ENCODE measurements at regions not wholly inside any gene's neighbourhood (a gene's known extent, or its start where the extent isn't known, plus 50 kb on each side); places are given as distances from the start of the nearest gene placed in this dataset.

- Histone ChIP-seq H3K4me3 (ENCODE audit: low read depth, low read length) (no peak overlapping the region), H3K36me3 (ENCODE audit: control insufficient read depth, insufficient read depth, low read length) (no peaks in the 10 kb centered on the region), H3K27me3 (ENCODE audit: control insufficient read depth, insufficient read depth, low read length) (peaks cover 11% of the 10 kb centered on the region)
- POLR2A ChIA-PET, result no interaction called here
- no peak for DNase-seq (ENCODE audit: low read depth)
- TF ChIP-seq, protein P1, sequence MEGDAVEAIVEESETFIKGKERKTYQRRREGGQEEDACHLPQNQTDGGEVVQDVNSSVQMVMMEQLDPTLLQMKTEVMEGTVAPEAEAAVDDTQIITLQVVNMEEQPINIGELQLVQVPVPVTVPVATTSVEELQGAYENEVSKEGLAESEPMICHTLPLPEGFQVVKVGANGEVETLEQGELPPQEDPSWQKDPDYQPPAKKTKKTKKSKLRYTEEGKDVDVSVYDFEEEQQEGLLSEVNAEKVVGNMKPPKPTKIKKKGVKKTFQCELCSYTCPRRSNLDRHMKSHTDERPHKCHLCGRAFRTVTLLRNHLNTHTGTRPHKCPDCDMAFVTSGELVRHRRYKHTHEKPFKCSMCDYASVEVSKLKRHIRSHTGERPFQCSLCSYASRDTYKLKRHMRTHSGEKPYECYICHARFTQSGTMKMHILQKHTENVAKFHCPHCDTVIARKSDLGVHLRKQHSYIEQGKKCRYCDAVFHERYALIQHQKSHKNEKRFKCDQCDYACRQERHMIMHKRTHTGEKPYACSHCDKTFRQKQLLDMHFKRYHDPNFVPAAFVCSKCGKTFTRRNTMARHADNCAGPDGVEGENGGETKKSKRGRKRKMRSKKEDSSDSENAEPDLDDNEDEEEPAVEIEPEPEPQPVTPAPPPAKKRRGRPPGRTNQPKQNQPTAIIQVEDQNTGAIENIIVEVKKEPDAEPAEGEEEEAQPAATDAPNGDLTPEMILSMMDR (IDR thresholded peaks at IDR 0.05; ENCODE audit: insufficient read depth, low read depth, low read length), result no peak
- CTCF ChIA-PET, result no interaction called here
Measured at GRCh38 chr10:71073451-71074175, 138.8 kb upstream of the UNC5B start.

- Histone ChIP-seq H3K4me3 (ENCODE audit: low read depth, low read length) (no peak overlapping the region), H3K27me3 (ENCODE audit: control insufficient read depth, insufficient read depth, low read length) (peaks cover 11% of the 10 kb centered on the region), H3K36me3 (ENCODE audit: control insufficient read depth, insufficient read depth, low read length) (no peaks in the 10 kb centered on the region)
- DNase-seq (ENCODE audit: low read depth), result no peak
- POLR2A ChIA-PET, result no interaction called here
- CTCF ChIA-PET, result interaction anchor here (0.9 kb wide), 1 partner anchor 13 kb away, joined by 3 read pairs; no protein-coding TSS in a partner anchor
- TF ChIP-seq, protein P1 (IDR thresholded peaks at IDR 0.05; ENCODE audit: insufficient read depth, low read depth, low read length), result no peak
Measured at GRCh38 chr10:71074176-71074755, 138.1 kb upstream of the UNC5B start.

GRCh38 chr10:71075086-71075758, 137.1 kb upstream of the UNC5B start:
- ChIA-PET POLR2A (no interaction called here), CTCF (interaction anchor here (0.9 kb wide), 1 partner anchor 14 kb away, joined by 3 read pairs; no protein-coding TSS in a partner anchor)
- Histone ChIP-seq H3K36me3 (ENCODE audit: control insufficient read depth, insufficient read depth, low read length) (no peaks in the 10 kb centered on the region), H3K27me3 (ENCODE audit: control insufficient read depth, insufficient read depth, low read length) (peaks cover 13% of the 10 kb centered on the region), H3K4me3 (ENCODE audit: low read depth, low read length) (no peak overlapping the region)
- TF ChIP-seq, protein P1 (IDR thresholded peaks at IDR 0.05; ENCODE audit: insufficient read depth, low read depth, low read length), result no peak
- DNase-seq (ENCODE audit: low read depth), result no peak

DNA sequence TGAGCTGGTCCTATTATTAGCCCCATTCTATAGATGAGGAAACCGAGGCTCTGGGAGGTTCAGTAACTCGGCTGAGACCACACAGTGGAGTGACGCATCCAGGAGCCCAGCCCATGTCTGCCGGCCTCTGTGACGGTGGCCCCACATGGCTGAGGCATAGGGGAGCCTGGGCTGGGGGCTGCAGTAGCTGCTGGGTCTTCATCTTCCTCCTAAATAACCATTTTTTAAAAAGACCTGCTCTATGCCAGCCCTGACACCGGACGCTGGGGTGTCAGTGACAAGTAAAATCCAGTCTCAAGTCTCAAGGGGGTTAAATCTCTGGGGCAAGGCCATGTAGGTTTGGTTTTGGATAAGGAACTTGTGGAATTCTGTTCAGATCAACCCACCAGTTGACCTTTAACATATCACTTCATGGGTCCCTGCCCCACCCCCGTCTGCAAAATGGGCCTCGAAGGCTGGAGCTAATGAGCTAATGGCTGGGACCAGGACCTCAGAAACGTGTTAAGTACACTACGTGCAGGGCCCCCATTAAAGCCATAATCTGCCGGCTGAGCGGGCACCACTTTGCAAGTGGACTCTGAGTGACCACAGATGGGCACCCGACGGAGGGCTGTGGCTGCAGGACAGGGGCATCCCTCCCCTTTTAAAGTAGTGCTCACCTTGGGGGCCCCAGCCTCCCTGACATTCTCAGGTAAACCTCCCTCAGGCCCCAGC, 136.5 kb upstream of the UNC5B start:
- H3K36me3 ChIP-seq (ENCODE audit: control insufficient read depth, insufficient read depth, low read length), result no peaks in the 10 kb centered on the region
- ChIA-PET CTCF (no interaction called here), POLR2A (no interaction called here)
- no peak overlapping the region for H3K4me3 ChIP-seq (ENCODE audit: low read depth, low read length)
- TF ChIP-seq, protein P1 (IDR thresholded peaks at IDR 0.05; ENCODE audit: insufficient read depth, low read depth, low read length), result no peak
- DNase-seq (ENCODE audit: low read depth), result no peak
- peaks cover 13% of the 10 kb centered on the region for H3K27me3 ChIP-seq (ENCODE audit: control insufficient read depth, insufficient read depth, low read length)

Measured in BJ (cell line).